Heart right ventricle (tissue), 16 donors: ENCODE measurements at regions not wholly inside any gene's neighbourhood (a gene's known extent, or its start where the extent isn't known, plus 50 kb on each side); places are given as distances from the start of the nearest gene placed in this dataset.

Experiments
- ATAC-seq, 8 donors: fragments of 200-7000 bp; cut with Tn5 transposase; one replicate each; pipeline ENCODE4 v1.9.1; 2020; ENCODE audit warnings: mild to moderate bottlenecking in 8 of 8, moderate library complexity in 8 of 8, moderate number of reproducible peaks in 1 of 8
- DNase-seq, 2 donors: peaks; one replicate each; pipeline ENCODE4 v3.0.0-alpha.2; 2020
- H3K27ac ChIP-seq, 10 donors: fragments of 200-600 bp; sonication (generic) in 2 of 10; one replicate each; pipeline versions ENCODE4 v1.5.0 to v1.8.0; 2020 to 2022; ENCODE audit warnings: mild to moderate bottlenecking in 3 of 10
- H3K27me3 ChIP-seq, 7 donors: fragments of 200-600 bp; one replicate each; pipeline ENCODE4 v1.8.0; 2021 to 2022; ENCODE audit warnings: mild to moderate bottlenecking in 2 of 7
- H3K36me3 ChIP-seq, 9 donors: fragments of 200-600 bp; sonication (generic) in 1 of 9; one replicate each; pipeline versions ENCODE4 v1.5.0 to v1.8.0; 2020 to 2022; ENCODE audit warnings: mild to moderate bottlenecking in 2 of 9
- H3K4me1 ChIP-seq, 9 donors: fragments of 200-600 bp; sonication (generic) in 1 of 9; one replicate each; pipeline versions ENCODE4 v1.5.0 to v1.8.0; 2020 to 2022; ENCODE audit warnings: mild to moderate bottlenecking in 4 of 9
- H3K4me3 ChIP-seq, 10 donors: fragments of 200-600 bp; sonication (generic) in 2 of 10; one replicate each; pipeline versions ENCODE4 v1.5.0 to v1.8.0; 2020 to 2022; ENCODE audit warnings: mild to moderate bottlenecking in 7 of 10, moderate library complexity in 2 of 10
- H3K9me3 ChIP-seq, 11 donors: fragments of 200-600 bp in 10 of 11; sonication (generic) in 2 of 11; one replicate each; pipeline versions ENCODE4 v1.5.0 to v1.8.0; 2013 to 2022; ENCODE audit warnings: mild to moderate bottlenecking in 2 of 11, control low read depth in 1 of 11, moderate library complexity in 1 of 11
- CTCF ChIP-seq, 9 donors: fragments of 200-600 bp; sonication (generic) in 2 of 9; IDR thresholded peaks; one replicate each; pipeline versions ENCODE4 v1.5.0 to v1.8.0; 2021 to 2022; ENCODE audit warnings: antibody characterized with exemption in 9 of 9, mild to moderate bottlenecking in 5 of 9, moderate library complexity in 1 of 9
- WGBS, 2 donors: extraction: QIAGEN DNeasy Blood & Tissue Kit; methylation state at CpG; one replicate each; pipeline ENCODE4 v1.1.7; 2013; ENCODE audit warnings: inconsistent platforms in 1 of 2; 5-methylcytosine and 5-hydroxymethylcytosine counted together
- intact Hi-C, 10 donors: fragments of 100-400 bp; cut with DNase I; formaldehyde crosslinking; loops; one replicate each; pipeline versions ENCODE4 v1.11.1 to v1.14.2; 2022
- donor health status: Arrhythmogenic right ventricular cardiomyopathy.
- donor health status: ischemic (EF 13 %, LVEDD 7.1; RV severe dilation, severe dysfunction).
- donor health status: healthy with polysubstance abuse.
- donor health status: DM: no; HTN: yes; CAD: no.
- donor health status: DM: no; HTN: no; CAD: no.
- donor health status: ischemic (EF 25% LVEDD 6.9; RV normal size, moderate dysfunction).
- donor health status: ischemic (EF 25% LVEDD 5.7; RV mildly dilated, moderate dysfunction).
- donor health status: healthy.
- donor health status: DM: yes; HTN: yes; CAD: no.
- donor health status: Ischemic cardiomyopathy.
- donor health status: ischemic (EF 35%, LVEDD 5.7; RV mildly dilated, moderate dysfunction).
- donor health status: nonischemic (EF 11% LVEDD 7.7; RV severe dilation, severe dysfunction).
- donor health status: DM: yes; HTN: yes; CAD: no.
- donor health status: PGD.
- donor health status: ischemic (EF 29% LVEDD 5.4; RV normal size, mild dysfunction).
- donor health status: nonischemic (EF 23%, LVEDD 6.1; RV moderate dilation, normal function).

- Histone ChIP-seq H3K36me3 (no peaks in the 10 kb centered on the region), H3K4me1 (no peaks in the 10 kb centered on the region), H3K27ac (no peak overlapping the region), H3K4me3 (no peak overlapping the region), H3K9me3 (no peaks in the 10 kb centered on the region), H3K27me3 (no peaks in the 10 kb centered on the region)
- ATAC-seq (no peak), DNase-seq (no peak)
- 86 to 89% methylated on average over 1 of the region's 1 CpG for WGBS, 2 donors
- intact Hi-C loops: no loop called here
- TF ChIP-seq CTCF (IDR thresholded peaks at IDR 0.05): no peak
These were observed 444.5 kb downstream of the PLOD2 start for GRCh38 chr3:145716519-145716918.

- Histone ChIP-seq H3K36me3 (no peaks in the 10 kb centered on the region), H3K9me3 (no peaks in the 10 kb centered on the region), H3K27ac (no peak overlapping the region), H3K27me3 (no peaks in the 10 kb centered on the region), H3K4me1 (no peaks in the 10 kb centered on the region), H3K4me3 (no peak overlapping the region)
- ATAC-seq (no peak), DNase-seq (no peak)
- TF ChIP-seq CTCF (IDR thresholded peaks at IDR 0.05): no peak
- WGBS, 2 donors: 44 to 64% methylated on average over 1 of the region's 1 CpG
- intact Hi-C loops: no loop called here
These were observed 441.9 kb downstream of the PLOD2 start for GRCh38 chr3:145719114-145719513.

GRCh38 chr3:145721273-145721805 is 439.6 kb downstream of the PLOD2 start:
- no peaks in the 10 kb centered on the region for H3K4me1 ChIP-seq
- no peaks in the 10 kb centered on the region for H3K9me3 ChIP-seq
- no peaks in the 10 kb centered on the region for H3K27me3 ChIP-seq
- intact Hi-C loops: no loop called here
- ATAC-seq: no peak
- TF ChIP-seq CTCF (IDR thresholded peaks at IDR 0.05): no peak
- DNase-seq: no peak
- H3K4me3 ChIP-seq: no peak overlapping the region
- H3K36me3 ChIP-seq: no peaks in the 10 kb centered on the region
- 87 to 88% methylated on average over 3 of the region's 3 CpGs for WGBS, 2 donors
- no peak overlapping the region for H3K27ac ChIP-seq

- no peaks in the 10 kb centered on the region for H3K27me3 ChIP-seq
- no peak for TF ChIP-seq CTCF (IDR thresholded peaks at IDR 0.05)
- H3K4me1 ChIP-seq: no peaks in the 10 kb centered on the region
- no peak overlapping the region for H3K4me3 ChIP-seq
- 56 to 73% methylated on average over 1 of the region's 1 CpG for WGBS, 2 donors
- H3K27ac ChIP-seq: no peak overlapping the region
- intact Hi-C loops: no loop called here
- no peaks in the 10 kb centered on the region for H3K36me3 ChIP-seq
- H3K9me3 ChIP-seq: no peaks in the 10 kb centered on the region
- no peak for DNase-seq
- ATAC-seq: no peak
These were observed 439.2 kb downstream of the PLOD2 start for GRCh38 chr3:145721815-145722214.
